ENCODE measurements at regions not wholly inside any gene's neighbourhood (a gene's known extent, or its start where the extent isn't known, plus 50 kb on each side); places are given as distances from the start of the nearest gene placed in this dataset.
"Not testable (repeated sequence)": the region's sequence is repeated elsewhere in the genome, so short reads cannot be mapped to it uniquely, and the experiment has no call there.

DNA sequence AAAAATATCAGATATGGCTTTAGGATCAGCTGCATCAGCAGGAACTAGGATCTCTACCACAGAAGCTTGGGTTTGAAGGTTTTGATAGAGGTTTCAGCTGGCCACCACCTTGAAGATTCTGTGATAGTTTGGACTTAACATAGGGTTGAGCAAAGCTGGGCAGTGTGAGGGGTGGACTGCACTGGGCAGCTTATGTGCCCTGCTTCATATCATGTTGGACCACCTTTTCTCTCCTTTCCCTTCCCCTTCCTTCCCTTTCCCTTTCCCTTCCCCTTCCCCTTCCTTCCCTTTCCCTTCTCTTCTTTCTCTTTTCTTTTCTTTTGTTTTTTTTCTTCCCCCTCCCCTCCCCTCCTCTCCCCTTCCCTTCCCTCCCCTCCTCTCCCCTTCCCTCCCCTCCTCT, 196.3 kb upstream of the CXCR4 start:
- no peaks in the 10 kb centered on the region for H3K27me3 ChIP-seq
- no peaks in the 10 kb centered on the region for H3K9me3 ChIP-seq
- no peak overlapping the region for H3K27ac ChIP-seq
- H3K4me3 ChIP-seq, result no peak overlapping the region
- no peaks in the 10 kb centered on the region for H3K4me1 ChIP-seq
- DNase-seq (ENCODE audit: low spot score in 2 of 2), result no peak
- TF ChIP-seq POLR2A (IDR thresholded peaks at IDR 0.05), result no peak
- TF ChIP-seq, protein P1, sequence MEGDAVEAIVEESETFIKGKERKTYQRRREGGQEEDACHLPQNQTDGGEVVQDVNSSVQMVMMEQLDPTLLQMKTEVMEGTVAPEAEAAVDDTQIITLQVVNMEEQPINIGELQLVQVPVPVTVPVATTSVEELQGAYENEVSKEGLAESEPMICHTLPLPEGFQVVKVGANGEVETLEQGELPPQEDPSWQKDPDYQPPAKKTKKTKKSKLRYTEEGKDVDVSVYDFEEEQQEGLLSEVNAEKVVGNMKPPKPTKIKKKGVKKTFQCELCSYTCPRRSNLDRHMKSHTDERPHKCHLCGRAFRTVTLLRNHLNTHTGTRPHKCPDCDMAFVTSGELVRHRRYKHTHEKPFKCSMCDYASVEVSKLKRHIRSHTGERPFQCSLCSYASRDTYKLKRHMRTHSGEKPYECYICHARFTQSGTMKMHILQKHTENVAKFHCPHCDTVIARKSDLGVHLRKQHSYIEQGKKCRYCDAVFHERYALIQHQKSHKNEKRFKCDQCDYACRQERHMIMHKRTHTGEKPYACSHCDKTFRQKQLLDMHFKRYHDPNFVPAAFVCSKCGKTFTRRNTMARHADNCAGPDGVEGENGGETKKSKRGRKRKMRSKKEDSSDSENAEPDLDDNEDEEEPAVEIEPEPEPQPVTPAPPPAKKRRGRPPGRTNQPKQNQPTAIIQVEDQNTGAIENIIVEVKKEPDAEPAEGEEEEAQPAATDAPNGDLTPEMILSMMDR (IDR thresholded peaks at IDR 0.05), result no peak
- TF ChIP-seq EP300 (IDR thresholded peaks at IDR 0.05), result no peak
- H3K36me3 ChIP-seq, result no peaks in the 10 kb centered on the region

DNA sequence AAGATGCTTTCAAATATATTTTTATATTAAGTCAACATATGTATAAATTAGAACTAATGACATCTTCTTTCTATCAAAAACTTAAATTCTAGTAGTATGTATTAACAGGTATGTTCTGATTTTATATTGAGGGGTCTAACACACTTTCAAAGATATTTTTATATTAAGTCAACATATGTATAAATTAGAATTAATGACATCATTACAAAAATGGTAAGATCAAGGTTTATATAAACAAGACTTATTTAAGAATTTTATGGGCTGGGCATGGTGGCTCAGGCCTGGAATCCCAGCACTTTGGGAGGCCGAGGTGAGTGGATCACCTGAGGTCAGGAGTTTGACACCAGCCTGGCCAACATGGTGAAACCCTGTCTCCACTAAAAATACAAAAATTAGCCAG, 194.6 kb upstream of the CXCR4 start:
- not testable (repeated sequence) for H3K4me1 ChIP-seq; H3K36me3 ChIP-seq; H3K4me3 ChIP-seq; H3K27ac ChIP-seq; H3K9me3 ChIP-seq; DNase-seq (ENCODE audit: low spot score in 2 of 2); H3K27me3 ChIP-seq
- 91 to 96% methylated on average over 1 of the region's 1 CpG for WGBS, 2 donors

GRCh38 chr2:136310797-136311603, 193.1 kb upstream of the CXCR4 start:
- no peaks in the 10 kb centered on the region for H3K36me3 ChIP-seq
- no peak for DNase-seq (ENCODE audit: low spot score in 2 of 2)
- no peaks in the 10 kb centered on the region for H3K27me3 ChIP-seq
- H3K4me1 ChIP-seq, result no peaks in the 10 kb centered on the region
- TF ChIP-seq, protein P1 (IDR thresholded peaks at IDR 0.05), result no peak
- TF ChIP-seq POLR2A (IDR thresholded peaks at IDR 0.05) (no peak), EP300 (IDR thresholded peaks at IDR 0.05) (no peak)
- no peak overlapping the region for H3K27ac ChIP-seq
- 75 to 83% methylated on average over 11 of the region's 11 CpGs for WGBS, 2 donors
- H3K4me3 ChIP-seq, result no peak overlapping the region
- no peaks in the 10 kb centered on the region for H3K9me3 ChIP-seq

GRCh38 chr2:136310005-136310495, 192.1 kb upstream of the CXCR4 start:
- no peak for DNase-seq (ENCODE audit: low spot score in 2 of 2)
- Histone ChIP-seq H3K27me3 (no peaks in the 10 kb centered on the region), H3K36me3 (no peaks in the 10 kb centered on the region), H3K4me1 (no peaks in the 10 kb centered on the region), H3K4me3 (no peak overlapping the region), H3K27ac (no peak overlapping the region), H3K9me3 (no peaks in the 10 kb centered on the region)
- WGBS, 2 donors, result 71 to 73% methylated on average over 10 of the region's 10 CpGs
- no peak for TF ChIP-seq POLR2A (IDR thresholded peaks at IDR 0.05)
- no peak for TF ChIP-seq EP300 (IDR thresholded peaks at IDR 0.05)
- TF ChIP-seq, protein P1 (IDR thresholded peaks at IDR 0.05), result no peak

DNA sequence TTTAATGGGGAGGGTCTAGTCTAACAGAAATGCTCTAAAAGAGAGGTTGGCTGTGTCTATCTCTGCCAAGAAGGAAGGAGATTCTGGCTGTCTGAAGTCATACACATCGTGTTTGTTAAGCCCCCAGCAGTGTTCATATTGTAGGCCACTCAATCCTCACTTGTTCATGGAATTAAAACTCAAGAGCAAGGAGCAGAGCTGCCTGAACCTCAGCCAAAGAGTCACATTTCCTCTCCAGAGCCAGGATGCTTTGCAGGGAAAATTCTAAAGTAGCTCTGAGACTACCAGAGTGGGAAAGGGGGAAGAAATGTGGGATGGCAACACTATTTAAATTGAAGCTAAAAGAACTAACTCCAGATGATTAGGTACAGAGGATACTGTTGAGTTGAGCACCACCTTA, 190.7 kb upstream of the CXCR4 start:
- TF ChIP-seq POLR2A (IDR thresholded peaks at IDR 0.05), result no peak
- TF ChIP-seq EP300 (IDR thresholded peaks at IDR 0.05), result no peak
- TF ChIP-seq, protein P1 (IDR thresholded peaks at IDR 0.05), result no peak
- no peaks in the 10 kb centered on the region for H3K36me3 ChIP-seq
- no peaks in the 10 kb centered on the region for H3K27me3 ChIP-seq
- H3K9me3 ChIP-seq, result no peaks in the 10 kb centered on the region
- 25 to 42% methylated on average over 1 of the region's 1 CpG for WGBS, 2 donors
- H3K4me1 ChIP-seq, result no peaks in the 10 kb centered on the region
- no peak overlapping the region for H3K27ac ChIP-seq
- no peak for DNase-seq (ENCODE audit: low spot score in 2 of 2)
- H3K4me3 ChIP-seq, result no peak overlapping the region

Measured in tibial nerve (tissue), 4 donors.